ENCODE measurements at regions not wholly inside any gene's neighbourhood (a gene's known extent, or its start where the extent isn't known, plus 50 kb on each side); places are given as distances from the start of the nearest gene placed in this dataset.

DNA sequence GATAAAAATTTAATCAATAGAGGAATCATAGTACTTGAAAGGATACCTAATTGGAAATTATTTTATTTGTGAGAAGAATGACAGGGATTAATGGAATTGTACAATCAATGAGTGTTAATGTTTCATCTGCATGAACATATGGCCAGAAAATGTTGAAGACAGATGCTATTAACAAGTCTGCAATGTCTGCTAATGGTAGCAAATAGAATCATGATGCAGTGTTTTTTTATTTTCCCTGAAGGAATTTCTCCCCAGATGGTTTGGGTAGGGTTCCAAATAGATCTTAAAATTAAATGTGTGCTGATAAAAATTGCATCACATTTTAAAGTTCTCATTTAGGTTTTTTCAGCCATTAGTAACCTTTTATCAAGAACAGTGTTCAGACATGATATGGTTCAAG, 291.3 kb upstream of the TRAM1L1 start:
- Histone ChIP-seq H3K27me3 (ENCODE audit: low read depth) (no peaks in the 10 kb centered on the region), H3K9me3 (replicated peaks) (no peaks in the 10 kb centered on the region), H3K4me3 (no peak overlapping the region), H3K36me3 (no peaks in the 10 kb centered on the region), H3K4me1 (no peaks in the 10 kb centered on the region), H3K27ac (replicated peaks) (no peak overlapping the region)
- no peak for TF ChIP-seq CTCF (IDR thresholded peaks at IDR 0.05; ENCODE audit: borderline replicate concordance)
- intact Hi-C loops (cut with micrococcal nuclease): no loop called here
- DNase-seq: no peak

DNA sequence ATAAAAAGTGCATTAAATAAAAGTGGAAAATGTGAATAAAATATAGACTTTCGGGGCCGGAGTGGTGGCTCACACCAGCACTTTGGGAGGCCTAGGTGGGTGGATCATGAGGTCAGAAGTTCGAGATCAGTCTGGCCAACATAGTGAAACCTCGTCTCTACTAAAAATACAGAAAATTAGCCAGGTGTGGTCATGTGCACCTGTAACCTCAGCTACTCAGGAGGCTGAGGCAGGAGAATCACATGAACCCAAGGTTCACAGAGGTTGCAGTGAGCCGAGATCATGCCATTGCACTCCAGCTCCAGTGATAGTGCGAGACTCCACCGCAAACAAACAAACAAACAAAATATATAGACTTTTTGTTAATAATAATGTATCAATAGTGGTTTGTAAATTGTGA, 293.6 kb upstream of the TRAM1L1 start:
- H3K9me3 ChIP-seq (replicated peaks): no peaks in the 10 kb centered on the region
- no peaks in the 10 kb centered on the region for H3K36me3 ChIP-seq
- TF ChIP-seq CTCF (IDR thresholded peaks at IDR 0.05; ENCODE audit: borderline replicate concordance): no peak
- H3K4me3 ChIP-seq: no peak overlapping the region
- DNase-seq: no peak
- intact Hi-C loops (cut with micrococcal nuclease): no loop called here
- H3K27me3 ChIP-seq (ENCODE audit: low read depth): no peaks in the 10 kb centered on the region
- no peak overlapping the region for H3K27ac ChIP-seq (replicated peaks)
- no peaks in the 10 kb centered on the region for H3K4me1 ChIP-seq

DNA sequence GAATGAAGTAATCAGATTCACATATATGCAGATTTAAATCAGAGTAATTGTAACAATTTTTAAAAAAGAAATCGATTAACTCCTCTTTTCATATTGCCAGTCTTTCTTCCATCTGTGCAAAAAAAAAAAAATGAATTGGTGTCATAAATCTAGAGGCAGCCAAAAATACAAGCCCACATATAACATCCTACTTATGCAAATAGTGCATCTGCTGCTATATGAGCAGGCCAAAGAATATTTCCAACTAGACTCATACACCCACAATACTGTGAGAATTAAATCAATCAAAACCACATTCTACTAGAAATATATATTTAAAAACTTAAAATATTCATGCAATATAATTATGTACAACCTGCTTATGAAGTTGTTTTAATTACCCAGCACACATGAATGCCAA, 298.1 kb upstream of the TRAM1L1 start:
- no peaks in the 10 kb centered on the region for H3K4me1 ChIP-seq
- no peak overlapping the region for H3K27ac ChIP-seq (replicated peaks)
- no peak for DNase-seq
- intact Hi-C loops (cut with micrococcal nuclease): no loop called here
- H3K27me3 ChIP-seq (ENCODE audit: low read depth): no peaks in the 10 kb centered on the region
- H3K4me3 ChIP-seq: no peak overlapping the region
- no peaks in the 10 kb centered on the region for H3K36me3 ChIP-seq
- no peaks in the 10 kb centered on the region for H3K9me3 ChIP-seq (replicated peaks)
- no peak for TF ChIP-seq CTCF (IDR thresholded peaks at IDR 0.05; ENCODE audit: borderline replicate concordance)

GRCh38 chr4:117385526-117385925, 300.1 kb upstream of the TRAM1L1 start:
- Histone ChIP-seq H3K4me1 (no peaks in the 10 kb centered on the region), H3K9me3 (replicated peaks) (no peaks in the 10 kb centered on the region), H3K4me3 (no peak overlapping the region), H3K27me3 (ENCODE audit: low read depth) (no peaks in the 10 kb centered on the region), H3K27ac (replicated peaks) (no peak overlapping the region), H3K36me3 (no peaks in the 10 kb centered on the region)
- intact Hi-C loops (cut with micrococcal nuclease): no loop called here
- DNase-seq: no peak
- no peak for TF ChIP-seq CTCF (IDR thresholded peaks at IDR 0.05; ENCODE audit: borderline replicate concordance)

DNA sequence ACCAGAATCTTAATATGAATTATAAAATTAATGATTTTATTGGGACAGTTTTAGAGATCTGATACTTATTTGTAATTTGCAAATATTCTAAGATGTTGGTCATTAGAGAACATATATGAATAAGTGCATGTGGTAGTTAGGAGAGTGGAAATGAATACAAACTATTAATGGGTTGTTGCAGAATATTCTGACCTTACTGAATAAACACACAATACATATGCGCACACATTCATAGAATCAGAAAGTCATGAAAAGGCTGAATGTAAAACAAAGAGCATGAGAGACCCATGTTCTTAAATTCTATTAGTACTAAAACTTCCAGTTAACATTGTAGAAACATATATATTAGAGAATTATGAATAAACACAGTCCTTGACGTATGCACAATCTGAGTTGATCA, 301.7 kb upstream of the TRAM1L1 start:
- no peaks in the 10 kb centered on the region for H3K9me3 ChIP-seq (replicated peaks)
- intact Hi-C loops (cut with micrococcal nuclease): no loop called here
- no peaks in the 10 kb centered on the region for H3K4me1 ChIP-seq
- no peaks in the 10 kb centered on the region for H3K36me3 ChIP-seq
- DNase-seq: no peak
- TF ChIP-seq CTCF (IDR thresholded peaks at IDR 0.05; ENCODE audit: borderline replicate concordance): no peak
- no peaks in the 10 kb centered on the region for H3K27me3 ChIP-seq (ENCODE audit: low read depth)
- no peak overlapping the region for H3K27ac ChIP-seq (replicated peaks)
- H3K4me3 ChIP-seq: no peak overlapping the region
